ENCODE measurements at regions not wholly inside any gene's neighbourhood (a gene's known extent, or its start where the extent isn't known, plus 50 kb on each side); places are given as distances from the start of the nearest gene placed in this dataset.

- Histone ChIP-seq H3K36me3 (ENCODE audit: insufficient read depth, low read length) (no peaks in the 10 kb centered on the region), H3K9ac (ENCODE audit: low read depth, low read length) (no peak overlapping the region), H3K9me3 (replicated peaks; ENCODE audit: low read length) (no peaks in the 10 kb centered on the region), H3K4me1 (ENCODE audit: control insufficient read depth, insufficient read depth, low read length) (no peaks in the 10 kb centered on the region), H3K4me2 (ENCODE audit: low read length) (no peak overlapping the region), H3K4me3 (ENCODE audit: low read length) (no peak overlapping the region), H3K27me3 (ENCODE audit: control insufficient read depth, insufficient read depth, low read length) (peaks cover 39% of the 10 kb centered on the region)
These were observed 82.0 kb downstream of the UBIAD1 start for GRCh38 chr1:11354893-11355553.

- peaks cover 37% of the 10 kb centered on the region for H3K27me3 ChIP-seq (ENCODE audit: control insufficient read depth, insufficient read depth, low read length)
- H3K4me2 ChIP-seq (ENCODE audit: low read length): no peak overlapping the region
These were observed 82.8 kb downstream of the UBIAD1 start for GRCh38 chr1:11355559-11356475.

GRCh38 chr1:11357276-11357675 lies 84.3 kb downstream of the UBIAD1 start:
- no peaks in the 10 kb centered on the region for H3K9me3 ChIP-seq (replicated peaks; ENCODE audit: low read length)
- no peaks in the 10 kb centered on the region for H3K4me1 ChIP-seq (ENCODE audit: control insufficient read depth, insufficient read depth, low read length)
- no peaks in the 10 kb centered on the region for H3K36me3 ChIP-seq (ENCODE audit: insufficient read depth, low read length)

More at GRCh38 chr1:11355559-11356475, 82.8 kb downstream of the UBIAD1 start:
- H3K9ac ChIP-seq (ENCODE audit: low read depth, low read length): no peak overlapping the region
- no peaks in the 10 kb centered on the region for H3K9me3 ChIP-seq (replicated peaks; ENCODE audit: low read length)
- no peaks in the 10 kb centered on the region for H3K36me3 ChIP-seq (ENCODE audit: insufficient read depth, low read length)
- H3K4me1 ChIP-seq (ENCODE audit: control insufficient read depth, insufficient read depth, low read length): no peaks in the 10 kb centered on the region
- H3K4me3 ChIP-seq (ENCODE audit: low read length): no peak overlapping the region

DNA sequence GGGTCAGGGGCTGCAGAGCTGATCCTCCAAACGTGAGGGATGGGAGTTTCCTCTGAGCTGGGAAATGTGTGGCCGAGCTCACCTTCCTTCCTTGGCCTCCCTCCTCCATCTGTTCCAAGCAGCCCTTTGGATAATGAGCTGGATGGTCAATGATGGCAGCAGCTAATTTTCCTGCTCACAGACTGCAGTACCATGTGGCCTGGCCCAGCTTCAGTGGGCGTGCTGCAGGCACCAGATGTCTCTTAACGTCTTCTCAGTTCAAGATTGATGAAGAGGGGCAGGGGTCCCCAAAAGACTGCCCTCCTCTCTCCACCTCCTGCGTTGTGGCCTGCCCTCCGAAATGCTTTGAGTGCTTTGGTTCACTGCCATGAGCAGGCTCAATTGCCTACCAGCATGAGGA lies 86.0 kb downstream of the UBIAD1 start:
- Histone ChIP-seq H3K36me3 (ENCODE audit: insufficient read depth, low read length) (no peaks in the 10 kb centered on the region), H3K9me3 (replicated peaks; ENCODE audit: low read length) (no peaks in the 10 kb centered on the region), H3K27me3 (ENCODE audit: control insufficient read depth, insufficient read depth, low read length) (peaks cover 28% of the 10 kb centered on the region), H3K4me3 (ENCODE audit: low read length) (no peak overlapping the region), H3K4me1 (ENCODE audit: control insufficient read depth, insufficient read depth, low read length) (no peaks in the 10 kb centered on the region), H3K4me2 (ENCODE audit: low read length) (no peak overlapping the region), H3K9ac (ENCODE audit: low read depth, low read length) (no peak overlapping the region)

More at GRCh38 chr1:11357276-11357675, 84.3 kb downstream of the UBIAD1 start:
- H3K4me3 ChIP-seq (ENCODE audit: low read length): no peak overlapping the region
- peaks cover 37% of the 10 kb centered on the region for H3K27me3 ChIP-seq (ENCODE audit: control insufficient read depth, insufficient read depth, low read length)
- no peak overlapping the region for H3K9ac ChIP-seq (ENCODE audit: low read depth, low read length)
- H3K4me2 ChIP-seq (ENCODE audit: low read length): no peak overlapping the region

DNA sequence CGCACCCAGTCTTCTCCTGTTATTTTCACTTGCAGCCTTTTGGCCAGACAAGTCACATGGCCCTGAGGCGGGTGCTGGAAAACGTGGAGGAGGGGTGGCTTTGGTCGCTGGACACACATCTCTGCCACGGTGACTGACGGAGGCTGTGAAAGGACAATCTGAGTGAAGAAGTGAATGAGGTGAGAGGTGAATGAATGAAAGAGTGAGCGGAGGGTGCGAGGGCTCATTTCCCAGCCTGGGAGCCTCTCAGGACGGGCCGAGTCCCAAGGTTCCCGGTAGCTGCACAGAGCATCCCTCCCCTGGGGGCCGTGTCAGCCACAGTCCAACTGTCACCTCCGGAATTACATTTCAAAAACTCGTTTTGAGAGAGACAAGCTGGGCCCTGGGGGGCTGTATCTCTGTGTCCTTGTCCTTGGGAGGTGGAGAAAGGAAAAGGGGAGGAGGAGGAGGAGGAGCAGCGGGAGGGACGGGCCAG lies 89.6 kb downstream of the UBIAD1 start:
- H3K4me3 ChIP-seq (ENCODE audit: low read length): no peak overlapping the region
- no peaks in the 10 kb centered on the region for H3K4me1 ChIP-seq (ENCODE audit: control insufficient read depth, insufficient read depth, low read length)
- H3K4me2 ChIP-seq (ENCODE audit: low read length): no peak overlapping the region
- H3K27me3 ChIP-seq (ENCODE audit: control insufficient read depth, insufficient read depth, low read length): peaks cover 12% of the 10 kb centered on the region
- H3K36me3 ChIP-seq (ENCODE audit: insufficient read depth, low read length): no peaks in the 10 kb centered on the region
- no peak overlapping the region for H3K9ac ChIP-seq (ENCODE audit: low read depth, low read length)
- no peaks in the 10 kb centered on the region for H3K9me3 ChIP-seq (replicated peaks; ENCODE audit: low read length)

GRCh38 chr1:11364170-11364569 lies 91.2 kb downstream of the UBIAD1 start:
- peaks cover 2% of the 10 kb centered on the region for H3K27me3 ChIP-seq (ENCODE audit: control insufficient read depth, insufficient read depth, low read length)
- H3K9me3 ChIP-seq (replicated peaks; ENCODE audit: low read length): no peaks in the 10 kb centered on the region
- H3K4me3 ChIP-seq (ENCODE audit: low read length): no peak overlapping the region
- H3K4me2 ChIP-seq (ENCODE audit: low read length): no peak overlapping the region
- no peaks in the 10 kb centered on the region for H3K36me3 ChIP-seq (ENCODE audit: insufficient read depth, low read length)
- H3K9ac ChIP-seq (ENCODE audit: low read depth, low read length): no peak overlapping the region
- no peaks in the 10 kb centered on the region for H3K4me1 ChIP-seq (ENCODE audit: control insufficient read depth, insufficient read depth, low read length)

DNA sequence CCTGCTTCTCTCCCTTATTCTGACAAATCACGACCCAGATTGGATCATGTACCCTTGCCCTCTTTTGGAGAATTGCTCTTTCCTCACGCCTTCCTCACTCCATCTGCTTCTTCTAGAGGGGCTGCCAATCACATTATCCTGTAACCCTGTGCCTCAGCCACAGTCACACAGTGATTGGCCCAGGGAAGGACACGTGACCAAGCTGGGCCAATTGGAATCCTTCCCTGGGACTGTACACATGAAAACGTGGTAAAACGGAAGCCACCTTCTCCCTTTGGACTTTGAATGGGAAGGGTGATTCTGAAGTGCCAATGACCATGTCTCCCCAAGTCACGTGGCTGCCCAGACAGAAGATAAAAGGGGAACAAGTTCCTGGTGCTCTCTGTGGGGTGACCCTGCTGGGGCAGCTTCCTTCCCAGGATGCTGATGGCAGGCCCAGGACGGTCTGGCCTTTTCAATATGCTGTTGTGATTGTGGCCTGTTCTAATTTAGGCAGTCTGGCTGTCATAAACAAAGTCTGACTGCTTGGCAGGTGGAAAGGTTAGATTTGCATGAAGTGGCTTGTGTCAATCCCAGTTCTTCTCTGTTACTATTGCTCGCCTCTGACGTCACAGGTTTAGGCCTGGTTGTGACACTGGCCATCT lies 92.9 kb downstream of the UBIAD1 start:
- Histone ChIP-seq H3K4me2 (ENCODE audit: low read length) (no peak overlapping the region), H3K4me3 (ENCODE audit: low read length) (no peak overlapping the region), H3K27me3 (ENCODE audit: control insufficient read depth, insufficient read depth, low read length) (peaks cover 5% of the 10 kb centered on the region), H3K9ac (ENCODE audit: low read depth, low read length) (no peak overlapping the region), H3K36me3 (ENCODE audit: insufficient read depth, low read length) (no peaks in the 10 kb centered on the region), H3K4me1 (ENCODE audit: control insufficient read depth, insufficient read depth, low read length) (no peaks in the 10 kb centered on the region), H3K9me3 (replicated peaks; ENCODE audit: low read length) (no peaks in the 10 kb centered on the region)

- no peaks in the 10 kb centered on the region for H3K9me3 ChIP-seq (replicated peaks; ENCODE audit: low read length)
- H3K27me3 ChIP-seq (ENCODE audit: control insufficient read depth, insufficient read depth, low read length): peaks cover 13% of the 10 kb centered on the region
- no peak overlapping the region for H3K4me2 ChIP-seq (ENCODE audit: low read length)
- no peak overlapping the region for H3K4me3 ChIP-seq (ENCODE audit: low read length)
- H3K4me1 ChIP-seq (ENCODE audit: control insufficient read depth, insufficient read depth, low read length): no peaks in the 10 kb centered on the region
- no peak overlapping the region for H3K9ac ChIP-seq (ENCODE audit: low read depth, low read length)
- no peaks in the 10 kb centered on the region for H3K36me3 ChIP-seq (ENCODE audit: insufficient read depth, low read length)
These were observed 100.3 kb downstream of the UBIAD1 start for GRCh38 chr1:11373029-11373894.

DNA sequence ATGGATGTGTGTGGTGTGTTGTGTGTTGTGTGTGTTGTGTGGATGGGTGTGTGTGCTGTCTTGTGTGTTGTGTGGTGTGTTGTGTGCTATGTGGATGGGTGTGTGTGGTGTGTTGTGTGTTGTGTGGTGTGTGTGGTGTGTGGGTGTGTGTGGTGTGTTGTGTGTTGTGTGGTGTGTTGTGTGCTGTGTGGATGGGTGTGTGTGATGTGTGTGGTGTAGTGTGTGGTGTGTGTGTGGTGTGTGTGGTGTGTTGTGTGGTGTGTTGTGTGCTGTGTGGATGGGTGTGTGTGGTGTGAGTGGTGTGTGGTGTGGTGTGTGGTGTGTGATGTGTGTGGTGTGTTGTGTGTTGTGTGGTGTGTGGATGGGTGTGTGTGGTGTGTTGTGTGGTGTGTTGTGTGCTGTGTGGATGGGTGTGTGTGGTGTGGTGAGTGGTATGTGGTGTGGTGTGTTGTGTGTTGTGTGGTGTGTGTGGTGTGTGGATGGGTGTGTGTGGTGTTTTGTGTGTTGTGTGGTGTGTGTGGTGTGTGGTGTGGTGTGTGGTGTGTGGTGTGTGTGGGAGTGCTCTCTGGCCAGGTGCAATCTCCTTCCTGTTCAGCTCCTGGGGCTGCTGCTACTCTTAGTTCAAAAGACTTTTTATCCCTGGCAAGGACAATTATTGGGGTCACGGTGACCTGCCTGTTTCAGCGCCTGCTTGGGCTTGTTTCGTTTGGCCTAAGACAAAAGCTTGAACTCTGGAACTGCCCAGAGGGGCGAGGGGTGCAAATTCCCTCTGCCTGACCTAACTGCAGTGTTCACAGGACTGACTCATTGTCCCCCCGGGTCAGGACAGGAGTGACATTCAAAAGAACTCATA lies 101.1 kb downstream of the UBIAD1 start:
- Histone ChIP-seq H3K4me1 (ENCODE audit: control insufficient read depth, insufficient read depth, low read length) (no peaks in the 10 kb centered on the region), H3K9me3 (replicated peaks; ENCODE audit: low read length) (no peaks in the 10 kb centered on the region), H3K4me2 (ENCODE audit: low read length) (no peak overlapping the region), H3K36me3 (ENCODE audit: insufficient read depth, low read length) (no peaks in the 10 kb centered on the region), H3K27me3 (ENCODE audit: control insufficient read depth, insufficient read depth, low read length) (peaks cover 15% of the 10 kb centered on the region), H3K9ac (ENCODE audit: low read depth, low read length) (no peak overlapping the region), H3K4me3 (ENCODE audit: low read length) (no peak overlapping the region)

- H3K4me3 ChIP-seq (ENCODE audit: low read length): no peak overlapping the region
- peaks cover 20% of the 10 kb centered on the region for H3K27me3 ChIP-seq (ENCODE audit: control insufficient read depth, insufficient read depth, low read length)
- H3K4me1 ChIP-seq (ENCODE audit: control insufficient read depth, insufficient read depth, low read length): no peaks in the 10 kb centered on the region
- no peak overlapping the region for H3K4me2 ChIP-seq (ENCODE audit: low read length)
- H3K9me3 ChIP-seq (replicated peaks; ENCODE audit: low read length): no peaks in the 10 kb centered on the region
- H3K9ac ChIP-seq (ENCODE audit: low read depth, low read length): no peak overlapping the region
- no peaks in the 10 kb centered on the region for H3K36me3 ChIP-seq (ENCODE audit: insufficient read depth, low read length)
These were observed 101.7 kb downstream of the UBIAD1 start for GRCh38 chr1:11374748-11375110.

Measured in skeletal muscle satellite cell (primary cell).